ENCODE measurements at regions not wholly inside any gene's neighbourhood (a gene's known extent, or its start where the extent isn't known, plus 50 kb on each side); places are given as distances from the start of the nearest gene placed in this dataset.
"Not testable (repeated sequence)": the region's sequence is repeated elsewhere in the genome, so short reads cannot be mapped to it uniquely, and the experiment has no call there.

- H3K4me1 ChIP-seq (ENCODE audit: control insufficient read depth in 1 of 2, insufficient read depth in 2 of 2, low read length in 2 of 2); H3K36me3 ChIP-seq (ENCODE audit: control insufficient read depth in 1 of 2, insufficient read depth in 2 of 2, low read length in 2 of 2); H3K27me3 ChIP-seq (ENCODE audit: control insufficient read depth in 1 of 2, insufficient read depth in 2 of 2, low read length in 2 of 2); H3K4me3 ChIP-seq (ENCODE audit: low read depth in 1 of 2, low read length in 2 of 2); H3K9me3 ChIP-seq (ENCODE audit: control insufficient read depth in 1 of 2, low read length in 2 of 2); H3K9ac ChIP-seq (ENCODE audit: low read depth in 1 of 2, low read length in 2 of 2); H3K27ac ChIP-seq (ENCODE audit: low read depth, low read length): not testable (repeated sequence)
Measured at GRCh38 chr5:112509097-112509496, 90.0 kb upstream of the EPB41L4A start.

GRCh38 chr5:112511920-112512319 is 92.8 kb upstream of the EPB41L4A start:
- Histone ChIP-seq H3K9me3 (ENCODE audit: control insufficient read depth in 1 of 2, low read length in 2 of 2) (peaks cover 0 to 3% of the 10 kb centered on the region in 2 donors), H3K27me3 (ENCODE audit: control insufficient read depth in 1 of 2, insufficient read depth in 2 of 2, low read length in 2 of 2) (no peaks in the 10 kb centered on the region), H3K4me3 (ENCODE audit: low read depth in 1 of 2, low read length in 2 of 2) (no peak overlapping the region), H3K4me1 (ENCODE audit: control insufficient read depth in 1 of 2, insufficient read depth in 2 of 2, low read length in 2 of 2) (no peaks in the 10 kb centered on the region), H3K9ac (ENCODE audit: low read depth in 1 of 2, low read length in 2 of 2) (no peak overlapping the region), H3K27ac (ENCODE audit: low read depth, low read length) (no peak overlapping the region), H3K36me3 (ENCODE audit: control insufficient read depth in 1 of 2, insufficient read depth in 2 of 2, low read length in 2 of 2) (no peaks in the 10 kb centered on the region)

GRCh38 chr5:112512901-112513300 is 93.8 kb upstream of the EPB41L4A start:
- no peak overlapping the region for H3K4me3 ChIP-seq (ENCODE audit: low read depth in 1 of 2, low read length in 2 of 2)
- no peaks in the 10 kb centered on the region for H3K36me3 ChIP-seq (ENCODE audit: control insufficient read depth in 1 of 2, insufficient read depth in 2 of 2, low read length in 2 of 2)
- peaks cover 0 to 3% of the 10 kb centered on the region in 2 donors for H3K9me3 ChIP-seq (ENCODE audit: control insufficient read depth in 1 of 2, low read length in 2 of 2)
- no peaks in the 10 kb centered on the region for H3K4me1 ChIP-seq (ENCODE audit: control insufficient read depth in 1 of 2, insufficient read depth in 2 of 2, low read length in 2 of 2)
- no peak overlapping the region for H3K27ac ChIP-seq (ENCODE audit: low read depth, low read length)
- H3K9ac ChIP-seq (ENCODE audit: low read depth in 1 of 2, low read length in 2 of 2): no peak overlapping the region
- H3K27me3 ChIP-seq (ENCODE audit: control insufficient read depth in 1 of 2, insufficient read depth in 2 of 2, low read length in 2 of 2): no peaks in the 10 kb centered on the region

GRCh38 chr5:112514111-112514510 is 95.0 kb upstream of the EPB41L4A start:
- Histone ChIP-seq H3K4me1 (ENCODE audit: control insufficient read depth in 1 of 2, insufficient read depth in 2 of 2, low read length in 2 of 2) (no peaks in the 10 kb centered on the region), H3K36me3 (ENCODE audit: control insufficient read depth in 1 of 2, insufficient read depth in 2 of 2, low read length in 2 of 2) (no peaks in the 10 kb centered on the region), H3K27ac (ENCODE audit: low read depth, low read length) (no peak overlapping the region), H3K9me3 (ENCODE audit: control insufficient read depth in 1 of 2, low read length in 2 of 2) (peaks cover 0 to 3% of the 10 kb centered on the region in 2 donors), H3K9ac (ENCODE audit: low read depth in 1 of 2, low read length in 2 of 2) (no peak overlapping the region), H3K4me3 (ENCODE audit: low read depth in 1 of 2, low read length in 2 of 2) (no peak overlapping the region), H3K27me3 (ENCODE audit: control insufficient read depth in 1 of 2, insufficient read depth in 2 of 2, low read length in 2 of 2) (no peaks in the 10 kb centered on the region)

- H3K27me3 ChIP-seq (ENCODE audit: control insufficient read depth in 1 of 2, insufficient read depth in 2 of 2, low read length in 2 of 2); H3K36me3 ChIP-seq (ENCODE audit: control insufficient read depth in 1 of 2, insufficient read depth in 2 of 2, low read length in 2 of 2); H3K9me3 ChIP-seq (ENCODE audit: control insufficient read depth in 1 of 2, low read length in 2 of 2); H3K4me1 ChIP-seq (ENCODE audit: control insufficient read depth in 1 of 2, insufficient read depth in 2 of 2, low read length in 2 of 2); H3K4me3 ChIP-seq (ENCODE audit: low read depth in 1 of 2, low read length in 2 of 2); H3K9ac ChIP-seq (ENCODE audit: low read depth in 1 of 2, low read length in 2 of 2); H3K27ac ChIP-seq (ENCODE audit: low read depth, low read length): not testable (repeated sequence)
Measured at GRCh38 chr5:112520474-112520873, 101.4 kb upstream of the EPB41L4A start.

- not testable (repeated sequence) for H3K4me3 ChIP-seq (ENCODE audit: low read depth in 1 of 2, low read length in 2 of 2); H3K27ac ChIP-seq (ENCODE audit: low read depth, low read length); H3K27me3 ChIP-seq (ENCODE audit: control insufficient read depth in 1 of 2, insufficient read depth in 2 of 2, low read length in 2 of 2); H3K9me3 ChIP-seq (ENCODE audit: control insufficient read depth in 1 of 2, low read length in 2 of 2); H3K9ac ChIP-seq (ENCODE audit: low read depth in 1 of 2, low read length in 2 of 2); H3K36me3 ChIP-seq (ENCODE audit: control insufficient read depth in 1 of 2, insufficient read depth in 2 of 2, low read length in 2 of 2); H3K4me1 ChIP-seq (ENCODE audit: control insufficient read depth in 1 of 2, insufficient read depth in 2 of 2, low read length in 2 of 2)
Measured at GRCh38 chr5:112522891-112523673, 104.0 kb upstream of the EPB41L4A start.

GRCh38 chr5:112523674-112524263 is 104.7 kb upstream of the EPB41L4A start:
- H3K36me3 ChIP-seq (ENCODE audit: control insufficient read depth in 1 of 2, insufficient read depth in 2 of 2, low read length in 2 of 2); H3K9ac ChIP-seq (ENCODE audit: low read depth in 1 of 2, low read length in 2 of 2); H3K4me3 ChIP-seq (ENCODE audit: low read depth in 1 of 2, low read length in 2 of 2); H3K9me3 ChIP-seq (ENCODE audit: control insufficient read depth in 1 of 2, low read length in 2 of 2); H3K4me1 ChIP-seq (ENCODE audit: control insufficient read depth in 1 of 2, insufficient read depth in 2 of 2, low read length in 2 of 2); H3K27ac ChIP-seq (ENCODE audit: low read depth, low read length); H3K27me3 ChIP-seq (ENCODE audit: control insufficient read depth in 1 of 2, insufficient read depth in 2 of 2, low read length in 2 of 2): not testable (repeated sequence)

GRCh38 chr5:112525217-112525616 is 106.1 kb upstream of the EPB41L4A start:
- H3K27me3 ChIP-seq (ENCODE audit: control insufficient read depth in 1 of 2, insufficient read depth in 2 of 2, low read length in 2 of 2): no peaks in the 10 kb centered on the region

GRCh38 chr5:112528928-112529327 is 109.9 kb upstream of the EPB41L4A start:
- no peak overlapping the region for H3K9ac ChIP-seq (ENCODE audit: low read depth in 1 of 2, low read length in 2 of 2)
- no peak overlapping the region for H3K27ac ChIP-seq (ENCODE audit: low read depth, low read length)
- no peaks in the 10 kb centered on the region for H3K9me3 ChIP-seq (ENCODE audit: control insufficient read depth in 1 of 2, low read length in 2 of 2)
- H3K4me1 ChIP-seq (ENCODE audit: control insufficient read depth in 1 of 2, insufficient read depth in 2 of 2, low read length in 2 of 2): peaks cover 4 to 9% of the 10 kb centered on the region in 2 donors
- H3K27me3 ChIP-seq (ENCODE audit: control insufficient read depth in 1 of 2, insufficient read depth in 2 of 2, low read length in 2 of 2): no peaks in the 10 kb centered on the region
- H3K36me3 ChIP-seq (ENCODE audit: control insufficient read depth in 1 of 2, insufficient read depth in 2 of 2, low read length in 2 of 2): no peaks in the 10 kb centered on the region
- no peak overlapping the region for H3K4me3 ChIP-seq (ENCODE audit: low read depth in 1 of 2, low read length in 2 of 2)

More at GRCh38 chr5:112525217-112525616, 106.1 kb upstream of the EPB41L4A start:
- Histone ChIP-seq H3K9ac (ENCODE audit: low read depth in 1 of 2, low read length in 2 of 2) (no peak overlapping the region), H3K36me3 (ENCODE audit: control insufficient read depth in 1 of 2, insufficient read depth in 2 of 2, low read length in 2 of 2) (no peaks in the 10 kb centered on the region), H3K27ac (ENCODE audit: low read depth, low read length) (no peak overlapping the region), H3K4me3 (ENCODE audit: low read depth in 1 of 2, low read length in 2 of 2) (no peak overlapping the region), H3K9me3 (ENCODE audit: control insufficient read depth in 1 of 2, low read length in 2 of 2) (no peaks in the 10 kb centered on the region), H3K4me1 (ENCODE audit: control insufficient read depth in 1 of 2, insufficient read depth in 2 of 2, low read length in 2 of 2) (peaks cover 0 to 4% of the 10 kb centered on the region in 2 donors)

GRCh38 chr5:112529525-112529924 is 110.4 kb upstream of the EPB41L4A start:
- no peak overlapping the region for H3K27ac ChIP-seq (ENCODE audit: low read depth, low read length)
- no peaks in the 10 kb centered on the region for H3K36me3 ChIP-seq (ENCODE audit: control insufficient read depth in 1 of 2, insufficient read depth in 2 of 2, low read length in 2 of 2)
- H3K27me3 ChIP-seq (ENCODE audit: control insufficient read depth in 1 of 2, insufficient read depth in 2 of 2, low read length in 2 of 2): no peaks in the 10 kb centered on the region

More at GRCh38 chr5:112529525-112529924, 110.4 kb upstream of the EPB41L4A start:
- H3K4me1 ChIP-seq (ENCODE audit: control insufficient read depth in 1 of 2, insufficient read depth in 2 of 2, low read length in 2 of 2): peaks cover 0 to 14% of the 10 kb centered on the region in 2 donors
- no peak overlapping the region for H3K9ac ChIP-seq (ENCODE audit: low read depth in 1 of 2, low read length in 2 of 2)
- H3K9me3 ChIP-seq (ENCODE audit: control insufficient read depth in 1 of 2, low read length in 2 of 2): no peaks in the 10 kb centered on the region
- H3K4me3 ChIP-seq (ENCODE audit: low read depth in 1 of 2, low read length in 2 of 2): no peak overlapping the region
